Activated CD8-positive, alpha-beta memory T cell treated with anti-CD3 and anti-CD28 coated beads, Interleukin-2, amount 50 U/mL, for 1 hour (primary cell): ENCODE measurements at regions not wholly inside any gene's neighbourhood (a gene's known extent, or its start where the extent isn't known, plus 50 kb on each side); places are given as distances from the start of the nearest gene placed in this dataset.

ENCODE experiments used
- DNase-seq: peaks from one replicate; pipeline ENCODE4 v3.0.0-alpha.2; 2020; ENCODE audit errors: extremely low read depth

DNA sequence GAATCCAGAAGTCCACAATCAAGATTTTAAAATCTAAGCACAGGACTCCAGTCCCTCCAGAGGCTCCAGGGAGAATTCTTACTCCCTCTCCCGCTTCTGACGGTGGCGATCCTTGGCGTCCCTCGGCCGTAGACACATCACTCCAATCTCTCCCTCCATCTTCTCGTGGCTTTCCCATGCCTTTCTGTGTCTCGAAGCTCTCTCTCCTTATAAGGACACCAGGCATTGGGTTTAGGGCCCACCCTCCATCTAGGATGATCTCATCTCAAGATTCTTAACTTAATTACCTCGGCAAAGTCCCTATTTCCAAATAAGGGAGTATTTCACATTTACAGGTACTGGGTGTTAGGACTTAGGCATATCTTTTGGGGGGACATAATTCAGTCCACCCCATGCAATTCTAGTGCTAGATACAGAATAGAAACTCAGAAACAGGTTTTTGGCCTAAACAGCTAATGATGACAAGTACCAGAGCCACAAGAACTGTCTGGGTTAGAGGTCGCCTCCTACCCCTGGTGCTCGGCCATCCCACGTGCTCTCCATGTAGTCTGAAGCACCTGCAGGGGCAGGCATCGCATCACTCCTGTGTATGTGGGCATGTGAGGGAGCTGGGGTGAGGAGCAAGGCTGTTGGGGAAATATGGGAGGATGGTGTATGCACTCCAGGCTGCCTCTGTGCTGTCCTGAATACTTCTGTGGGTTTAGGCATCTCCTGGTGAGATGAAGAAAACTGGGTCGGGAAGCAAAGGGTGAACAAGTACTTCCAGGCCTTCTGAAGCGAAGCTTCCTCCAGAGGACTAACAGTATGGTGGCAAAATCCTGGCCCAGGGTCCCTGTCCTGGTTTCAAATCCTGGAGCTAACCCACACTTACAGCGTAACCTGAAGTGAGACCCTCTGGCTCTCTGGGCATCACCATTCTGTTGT lies 298.3 kb upstream of the ZMIZ1 start:
- DNase-seq = no peak

DNA sequence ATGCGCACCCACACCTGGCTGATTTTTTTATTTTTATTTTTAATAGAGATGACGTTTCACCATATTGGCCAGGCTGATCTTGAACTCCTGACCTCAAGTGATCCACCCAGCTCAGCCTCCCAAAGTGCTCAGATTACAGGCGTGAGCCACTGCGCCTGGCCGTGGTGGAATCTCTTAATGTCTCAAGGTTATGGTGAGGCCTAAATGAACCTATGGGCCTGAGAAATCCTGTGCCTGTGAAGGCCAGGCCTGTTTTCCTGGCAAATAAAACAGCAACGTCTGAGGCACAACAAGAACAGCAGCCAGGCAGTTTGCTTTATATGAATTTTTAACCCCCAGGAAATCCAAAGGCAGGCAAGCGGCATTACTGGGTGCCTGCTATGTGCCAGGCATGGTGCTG lies 297.5 kb upstream of the ZMIZ1 start:
- DNase-seq = no peak

DNA sequence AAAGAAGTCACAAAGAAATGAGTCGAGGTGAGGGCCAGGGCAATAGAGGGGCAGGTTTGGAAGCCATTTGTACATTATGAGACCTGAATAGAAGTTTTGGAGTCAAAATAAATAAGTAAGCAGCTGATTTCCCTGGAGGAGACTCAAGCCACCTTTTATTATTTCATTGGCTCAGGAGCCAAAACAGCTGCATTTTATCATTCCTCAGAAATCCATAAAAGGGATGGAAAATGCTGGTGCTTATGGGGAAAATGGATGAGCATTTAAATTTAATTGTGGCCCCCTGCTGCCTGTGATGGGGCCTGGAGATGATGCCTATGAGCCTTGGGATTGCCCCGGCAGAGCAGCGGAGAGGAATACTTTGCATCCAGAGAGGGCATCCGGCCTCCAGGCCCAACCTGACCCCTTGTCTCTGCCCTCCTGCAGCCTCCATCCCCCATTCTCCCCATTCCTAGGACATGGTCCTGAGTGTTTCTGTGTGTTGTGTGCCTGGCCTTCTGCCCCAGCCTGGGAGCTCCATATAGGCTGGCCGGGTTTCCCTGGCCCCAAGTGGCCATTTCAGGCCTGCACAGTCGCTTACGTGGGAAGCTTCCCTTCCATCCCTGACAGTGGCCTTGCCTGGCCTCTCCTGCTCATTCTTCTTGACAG lies 296.8 kb upstream of the ZMIZ1 start:
- DNase-seq = no peak

DNA sequence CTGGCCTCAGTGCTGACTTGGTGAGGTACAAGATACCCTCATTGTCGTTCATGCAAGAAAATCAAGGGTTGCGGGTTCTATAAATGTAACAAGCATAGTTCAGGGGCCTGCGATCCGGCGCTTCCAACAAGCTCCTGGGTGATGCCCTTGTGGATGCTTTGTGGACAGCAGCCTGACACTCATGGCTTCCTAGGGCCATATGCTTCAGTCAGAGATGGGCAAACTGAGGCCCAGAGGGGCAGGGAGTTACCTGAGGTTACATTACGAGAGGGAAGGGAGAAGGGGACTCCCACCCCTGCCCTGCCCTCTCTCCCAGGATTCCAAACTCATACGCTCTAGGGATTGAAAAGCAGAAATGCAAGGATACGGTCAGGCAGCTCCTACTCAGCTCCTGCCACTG lies 296.3 kb upstream of the ZMIZ1 start:
- no peak for DNase-seq

DNA sequence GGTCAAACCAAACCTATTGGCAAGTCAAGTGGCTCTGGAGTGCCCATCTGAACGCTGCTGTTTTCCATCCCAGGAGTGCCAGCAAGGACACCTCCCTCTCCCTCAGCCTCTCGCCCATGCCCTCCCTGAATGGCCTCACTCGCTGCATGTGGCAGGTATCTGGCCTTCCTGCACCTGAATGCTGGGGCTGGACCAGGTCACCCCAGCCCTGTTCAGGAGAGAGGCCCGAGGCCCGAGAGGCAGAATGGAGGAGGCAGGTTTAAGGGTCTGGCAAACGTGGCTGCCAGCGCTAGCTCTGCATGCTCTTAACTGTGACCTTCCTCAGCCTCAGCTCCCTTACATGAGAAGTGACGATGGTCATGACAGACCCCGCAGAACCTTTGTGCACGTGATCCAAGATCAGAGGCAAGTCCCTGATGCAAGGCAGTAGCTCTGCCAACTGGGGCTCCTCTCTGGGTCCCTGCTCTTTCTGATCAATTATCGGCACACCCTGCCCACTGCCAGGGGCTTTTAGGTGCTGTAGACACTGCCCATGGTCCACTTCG lies 295.7 kb upstream of the ZMIZ1 start:
- DNase-seq = no peak

DNA sequence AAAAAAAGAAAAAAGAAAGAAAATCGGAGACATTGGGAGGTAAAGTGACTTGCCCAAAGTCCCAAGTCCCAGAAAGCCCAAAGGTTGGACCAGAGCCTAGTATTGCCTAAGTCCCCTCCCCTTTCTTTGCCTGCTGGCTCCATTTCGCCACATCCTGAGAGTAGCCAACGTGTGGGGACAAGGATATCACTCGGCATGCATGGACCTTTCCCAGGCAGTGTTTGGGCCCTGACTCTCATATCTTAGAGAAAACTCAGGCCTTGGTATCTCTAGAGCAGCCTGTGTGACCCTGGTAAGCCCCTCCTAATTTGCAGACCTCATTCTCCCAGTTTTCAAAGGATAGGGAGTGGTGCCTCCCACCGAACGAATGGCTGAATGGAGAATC lies 294.2 kb upstream of the ZMIZ1 start:
- no peak for DNase-seq

DNA sequence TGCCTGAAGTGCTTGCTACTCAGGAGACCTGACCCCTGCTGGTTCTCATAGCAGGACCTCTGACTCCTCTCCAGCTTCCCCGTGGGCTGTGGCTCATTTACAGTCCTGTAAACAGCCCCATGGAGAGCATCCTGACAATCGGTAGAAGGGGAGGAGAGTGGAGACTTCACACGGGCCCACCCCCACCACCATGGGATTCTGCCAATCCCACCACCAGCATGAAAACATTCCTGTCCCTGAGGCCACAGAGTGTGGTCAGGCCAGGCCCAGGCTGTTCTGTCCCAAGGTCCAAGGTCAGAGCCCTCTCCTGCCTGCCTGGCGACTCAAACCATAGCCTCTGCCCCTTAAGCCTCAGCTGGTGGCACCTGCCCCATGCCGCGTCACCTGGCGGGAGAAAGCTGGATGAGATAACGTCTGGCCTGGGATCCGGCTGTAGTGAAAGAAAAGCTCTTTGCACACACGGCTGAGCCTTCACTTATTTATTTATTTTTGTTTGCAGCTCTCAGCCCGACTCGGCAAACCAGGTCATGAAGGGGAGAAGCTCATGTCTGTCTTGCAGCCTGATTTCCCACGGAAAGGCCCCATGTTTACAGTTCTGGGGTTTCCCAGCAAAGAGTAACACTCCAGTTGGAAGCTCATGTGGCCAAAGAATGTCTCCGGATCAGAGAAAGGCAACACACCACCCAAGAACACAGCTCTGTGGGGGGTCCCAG lies 293.6 kb upstream of the ZMIZ1 start:
- DNase-seq = no peak

DNA sequence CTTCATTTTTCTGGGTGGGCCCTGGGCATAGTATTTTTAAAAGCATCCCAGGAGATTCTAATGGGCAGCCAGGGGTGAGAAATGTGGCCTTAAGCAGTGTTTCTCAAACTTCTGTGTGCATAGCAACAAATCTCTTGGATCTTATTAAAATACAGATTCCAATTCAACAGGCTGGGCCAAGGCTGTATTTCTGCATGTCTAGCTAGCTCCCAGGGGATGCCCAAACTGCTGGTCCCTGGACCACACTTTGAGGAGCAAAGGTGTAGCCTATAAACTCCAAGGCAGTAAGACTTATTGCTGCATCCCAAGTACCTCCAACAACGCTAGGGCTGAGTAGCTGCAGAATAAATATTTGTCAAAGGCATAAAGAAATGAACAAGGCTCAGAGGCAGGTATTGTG lies 292.9 kb upstream of the ZMIZ1 start:
- DNase-seq = no peak

DNA sequence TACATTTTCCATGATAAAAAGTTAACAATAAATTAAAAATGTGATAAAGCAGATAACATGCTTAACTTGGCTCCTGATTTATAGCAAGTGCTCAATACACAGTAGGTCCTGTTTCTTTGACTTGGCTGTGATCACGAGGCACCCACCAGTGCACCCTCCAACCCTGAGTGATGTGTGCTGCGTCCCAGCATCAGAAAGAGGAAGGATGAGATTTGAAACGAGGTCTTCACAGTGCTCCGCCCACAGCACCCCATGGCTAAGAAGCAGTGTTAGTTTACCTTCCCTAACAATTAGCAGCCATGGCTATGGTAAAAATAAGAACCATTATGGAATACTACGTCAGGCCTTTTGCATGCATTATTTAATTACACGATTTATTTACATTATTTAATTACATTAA lies 292.0 kb upstream of the ZMIZ1 start:
- DNase-seq = no peak

DNA sequence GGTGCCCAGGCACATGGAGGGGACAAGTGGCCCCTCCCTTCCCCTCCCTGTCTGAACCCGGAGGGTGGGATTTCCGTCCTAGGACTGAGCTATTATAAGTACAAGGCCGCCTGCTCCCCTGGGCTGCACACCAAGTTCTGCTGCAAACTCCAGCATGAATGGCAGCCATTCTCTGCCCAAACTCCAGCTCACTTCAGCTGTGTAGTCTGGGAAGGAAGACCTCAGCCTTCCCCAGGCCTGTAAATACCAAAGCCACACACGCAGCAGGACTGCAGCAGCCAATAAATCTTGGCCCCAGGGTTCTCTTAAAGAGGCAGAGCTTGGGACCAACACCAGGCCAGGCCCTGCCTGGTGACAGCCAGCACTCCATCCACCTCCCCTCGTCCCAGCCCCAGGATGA lies 291.3 kb upstream of the ZMIZ1 start:
- DNase-seq = no peak

DNA sequence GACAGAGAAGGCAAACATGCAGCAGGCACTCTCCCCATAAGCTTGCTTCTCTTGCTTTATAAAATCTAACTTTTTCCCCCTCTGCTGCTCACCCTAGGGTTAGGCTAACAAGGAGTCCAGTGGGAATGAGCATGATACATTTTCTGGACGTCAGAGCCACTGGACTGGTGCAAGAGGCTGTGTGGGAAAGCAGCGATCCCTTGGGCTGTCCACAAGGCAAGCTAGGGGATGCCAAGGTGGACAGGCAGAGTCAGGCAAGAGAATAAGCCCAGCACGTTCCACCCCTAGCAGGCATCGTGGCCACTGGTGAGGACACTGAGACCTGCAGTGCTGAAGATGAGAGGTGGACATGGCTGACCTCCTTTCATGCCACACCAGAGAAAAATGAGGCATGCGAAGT lies 290.9 kb upstream of the ZMIZ1 start:
- no peak for DNase-seq

DNA sequence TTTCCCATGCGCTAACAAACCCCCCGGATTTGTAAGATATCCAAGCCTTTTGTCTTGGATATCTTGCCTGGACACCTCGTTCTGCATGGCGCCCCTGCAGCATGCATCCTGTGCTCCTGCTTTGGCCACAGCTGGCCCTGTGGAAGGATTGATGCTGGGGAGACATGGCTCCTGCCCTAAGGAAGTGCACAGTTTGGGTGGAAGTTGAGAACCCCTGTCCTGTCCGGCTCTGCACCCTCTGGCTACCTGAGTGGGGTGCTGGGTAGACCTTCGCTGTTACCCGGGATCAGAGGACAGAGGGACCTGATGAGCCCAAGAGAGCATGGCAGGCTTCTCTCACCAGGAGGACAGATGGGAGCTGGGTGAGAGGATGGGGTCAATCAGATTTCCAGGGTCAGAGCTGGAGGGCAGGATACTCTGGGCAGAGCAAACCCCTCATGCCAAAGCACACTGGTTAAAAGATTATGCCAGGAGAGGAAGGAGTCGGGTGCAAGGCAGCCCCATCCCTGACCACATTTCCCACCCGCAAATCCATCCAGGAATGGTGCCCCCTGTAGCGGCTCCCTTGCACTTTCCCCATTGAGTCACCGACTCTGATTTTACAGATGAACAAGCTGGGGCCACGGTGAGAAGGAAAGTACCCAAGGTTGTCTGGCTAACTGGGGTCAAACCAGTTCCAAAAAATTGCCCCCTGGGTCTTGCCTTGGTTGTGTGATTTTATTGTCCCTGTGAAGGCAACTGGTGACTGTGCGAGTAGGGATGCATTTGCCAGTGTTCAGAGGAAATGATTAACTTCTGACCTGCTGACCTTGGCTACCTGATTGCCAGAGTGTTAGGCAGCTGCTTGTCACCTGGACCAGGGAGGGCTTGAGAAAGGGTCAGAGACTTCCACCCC lies 290.1 kb upstream of the ZMIZ1 start:
- no peak for DNase-seq

DNA sequence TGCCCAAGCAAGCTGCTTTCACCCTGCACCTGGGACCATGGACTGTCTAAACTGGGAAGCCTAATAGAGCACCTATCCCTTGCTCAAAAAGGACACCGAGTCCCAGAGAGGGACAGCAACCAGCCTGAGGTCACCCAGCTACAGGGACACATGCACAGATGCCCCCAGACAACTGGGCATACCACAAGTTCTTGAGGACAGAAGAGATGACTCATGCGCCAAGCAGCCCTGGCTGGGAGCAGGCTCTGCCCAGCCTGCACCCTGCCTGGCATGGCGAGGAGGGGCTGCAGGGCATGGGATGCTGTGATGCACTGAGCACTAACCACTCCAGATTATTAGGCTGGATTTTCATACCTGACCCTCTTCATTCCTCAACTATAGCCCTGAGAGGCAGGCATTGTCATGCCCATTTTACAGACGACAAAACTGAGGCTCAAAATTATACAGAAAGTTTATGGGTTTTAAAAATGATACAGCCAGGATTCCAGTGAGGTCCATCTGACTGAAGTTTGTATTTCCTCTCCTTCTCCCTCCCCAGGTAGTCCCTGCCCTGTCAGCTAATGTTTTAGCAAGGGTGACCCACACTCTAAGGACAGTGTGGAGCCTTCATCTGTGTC lies 289.3 kb upstream of the ZMIZ1 start:
- DNase-seq = no peak

DNA sequence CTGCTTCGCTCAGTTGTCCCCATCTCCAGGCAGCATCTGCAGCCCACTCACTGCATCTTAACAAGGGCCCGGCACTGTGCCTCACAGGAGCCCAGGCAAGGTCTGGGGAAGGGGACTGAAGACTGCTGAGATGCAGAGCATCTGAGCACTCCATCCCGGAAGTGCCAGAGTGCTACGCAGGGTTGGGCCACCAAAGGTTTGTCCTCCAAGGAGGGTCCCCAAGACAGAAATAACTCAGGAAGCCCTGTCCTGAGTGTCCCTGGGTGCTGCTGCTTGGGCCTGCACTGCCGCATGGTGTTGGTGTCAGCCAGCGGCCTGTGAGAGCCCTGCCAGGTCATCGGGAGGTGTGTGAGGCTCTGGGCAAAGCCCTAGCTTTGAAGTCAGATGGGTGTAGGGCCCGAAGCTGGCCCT lies 288.2 kb upstream of the ZMIZ1 start:
- no peak for DNase-seq

DNA sequence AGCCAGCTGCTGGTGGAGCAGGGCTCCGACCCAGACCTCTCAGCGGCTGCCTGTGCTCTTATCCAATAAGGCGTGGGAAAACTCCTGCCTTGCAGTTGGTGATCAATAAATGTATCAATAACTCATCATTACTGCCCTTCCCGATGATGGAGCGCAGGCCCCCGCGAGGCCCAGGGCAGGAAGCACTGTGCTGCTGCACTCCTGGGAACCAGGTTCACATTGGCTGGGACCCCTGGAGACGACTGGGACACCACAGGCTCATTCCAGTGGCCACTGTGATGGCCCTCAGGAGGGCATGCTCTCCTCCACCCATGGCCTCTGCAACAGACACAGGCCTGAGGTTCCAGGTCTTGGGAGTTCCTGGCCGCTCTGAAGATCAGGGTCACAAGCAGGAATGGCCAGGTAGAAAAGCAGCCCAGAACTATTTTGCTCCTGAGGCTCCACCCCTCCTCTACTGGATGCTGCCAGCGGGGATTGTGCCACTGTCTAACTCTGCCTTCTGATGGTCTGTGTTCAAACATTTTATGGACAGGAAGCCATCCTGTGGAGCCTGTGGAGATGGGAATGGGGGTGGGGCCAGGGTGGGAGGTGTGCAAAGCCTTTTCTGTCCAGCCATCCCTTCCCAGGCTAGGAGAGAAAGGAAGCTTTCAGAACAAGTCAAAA lies 287.4 kb upstream of the ZMIZ1 start:
- no peak for DNase-seq

DNA sequence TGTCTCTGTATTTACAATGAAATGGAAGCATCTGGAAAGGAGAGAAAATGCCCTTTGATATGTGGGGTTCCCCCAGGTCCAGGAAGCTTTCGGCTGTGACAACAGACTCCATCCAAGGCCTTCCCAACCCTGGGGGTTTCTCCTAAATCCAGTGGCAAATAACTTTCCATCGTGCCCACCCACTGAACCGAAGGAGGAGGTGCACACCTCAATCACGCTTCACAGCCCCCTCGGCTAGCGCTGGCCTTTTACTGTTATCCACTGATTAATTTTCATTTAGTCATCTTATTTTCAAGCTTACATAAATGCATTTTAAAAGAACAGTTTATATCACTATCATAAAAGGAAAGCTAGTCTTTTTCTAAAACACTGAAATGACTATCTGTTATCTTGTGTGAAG lies 286.8 kb upstream of the ZMIZ1 start:
- DNase-seq = no peak

DNA sequence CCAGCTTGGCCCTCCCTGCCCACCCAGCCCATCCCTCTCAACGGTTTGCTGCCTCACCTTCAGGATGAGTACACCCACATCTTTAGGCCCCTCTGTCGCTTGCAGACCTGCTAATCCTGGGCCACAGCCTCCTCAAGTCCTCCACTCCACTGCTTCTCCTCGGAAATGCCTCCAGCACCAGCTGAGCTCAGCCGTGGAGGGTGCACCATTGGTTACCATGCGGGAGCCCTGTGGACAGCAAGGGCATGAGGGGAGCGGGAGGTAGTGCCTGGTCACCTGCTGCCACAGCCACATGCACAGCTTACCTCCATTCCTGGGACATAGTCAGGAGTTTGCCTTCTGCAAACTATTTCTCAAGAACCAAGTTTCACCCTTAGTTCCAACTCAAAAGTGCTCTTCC lies 286.3 kb upstream of the ZMIZ1 start:
- DNase-seq = no peak

DNA sequence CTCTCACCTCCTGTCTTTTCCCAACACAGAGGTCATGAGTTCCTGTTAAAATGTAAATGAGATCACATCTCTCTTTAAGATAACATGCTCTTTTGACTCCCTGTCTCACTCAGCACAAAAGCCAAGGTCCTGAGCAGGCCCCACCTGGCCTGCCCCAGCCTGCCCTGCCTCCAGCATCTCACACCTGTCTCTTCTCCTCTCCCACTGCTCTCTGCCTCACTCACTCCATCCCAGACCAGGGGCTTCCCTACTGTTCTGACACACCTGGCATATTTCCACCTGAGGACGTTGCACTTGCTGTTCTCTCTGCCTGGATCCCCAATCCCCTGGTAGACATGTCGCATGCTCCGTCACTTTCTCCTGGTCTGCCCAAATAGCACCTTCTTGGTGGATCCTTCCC lies 285.0 kb upstream of the ZMIZ1 start:
- no peak for DNase-seq

DNA sequence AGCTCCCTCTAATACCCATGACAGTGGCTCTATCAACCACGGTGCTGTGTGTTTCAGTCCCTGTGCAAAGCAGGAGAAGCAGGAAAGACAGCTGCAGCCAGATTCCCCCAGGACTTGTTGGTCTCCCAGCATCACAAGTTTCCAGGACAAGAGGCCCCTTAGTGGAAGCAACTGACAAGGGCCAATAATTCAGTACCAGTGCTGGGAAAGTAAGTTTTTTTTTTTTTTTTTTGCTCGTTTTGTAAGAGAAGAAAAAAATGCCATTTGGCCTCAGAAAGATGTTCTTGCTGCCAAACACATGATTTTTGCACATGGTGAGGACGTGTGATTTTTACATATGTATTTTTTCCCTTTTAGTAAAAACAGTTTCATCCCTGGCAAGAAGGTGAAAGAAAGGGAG lies 284.2 kb upstream of the ZMIZ1 start:
- DNase-seq = no peak

DNA sequence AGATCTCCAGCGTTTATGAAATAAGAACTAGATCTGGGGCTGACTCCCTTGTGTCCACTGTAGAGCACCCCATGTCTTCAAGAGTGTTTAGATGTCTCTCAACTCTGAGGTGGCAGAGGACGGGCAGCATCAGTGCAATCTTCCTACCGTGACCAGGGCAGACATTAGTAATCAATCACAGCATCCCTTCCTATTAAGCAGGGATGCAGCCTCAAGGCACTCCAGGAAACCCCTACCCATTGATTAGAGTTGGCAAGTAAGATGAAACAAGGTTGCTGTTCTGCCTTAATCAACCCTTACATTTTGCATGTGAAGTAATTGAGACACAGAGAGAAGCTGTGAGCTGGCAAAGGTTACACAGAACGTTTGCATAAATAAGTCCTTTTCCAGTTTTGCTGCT lies 283.7 kb upstream of the ZMIZ1 start:
- no peak for DNase-seq

DNA sequence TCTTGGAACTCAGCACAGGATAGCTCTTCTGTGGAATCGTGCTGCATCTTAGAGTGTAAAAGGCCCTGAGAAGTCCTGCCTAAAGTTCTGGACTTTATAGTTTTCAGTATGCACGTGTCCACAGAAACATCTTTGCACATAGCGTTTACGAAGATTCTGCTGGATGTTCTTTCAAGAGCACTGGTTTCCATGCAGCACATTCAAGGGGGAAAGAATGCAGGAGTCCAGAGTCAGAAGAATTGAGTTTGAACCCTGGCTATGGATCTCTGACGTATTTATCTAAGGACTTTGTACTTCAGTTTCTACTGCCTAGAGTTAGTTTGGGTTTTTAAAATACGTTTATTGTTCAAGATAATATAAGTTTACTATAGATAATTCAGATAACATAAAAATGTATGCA lies 282.8 kb upstream of the ZMIZ1 start:
- no peak for DNase-seq
